A673 (cell line): ENCODE measurements at regions not wholly inside any gene's neighbourhood (a gene's known extent, or its start where the extent isn't known, plus 50 kb on each side); places are given as distances from the start of the nearest gene placed in this dataset.

Experiments used
- BruUV-seq: library from RNA; stranded (reverse); fragments of 400-500 nt; replicated peaks from 2 replicates; lab custom pipeline; 2021; lab: Mats Ljungman, UMichigan
- CTCF ChIA-PET: fragments of 300-600 bp; sonication (Branson Sonifier 250); formaldehyde crosslinking; loops from one replicate; lab custom pipeline; 2022; ENCODE audit warnings: antibody characterized with exemption; lab: Charles Lee
- POLR2A ChIA-PET: fragments of 300-600 bp; sonication (Branson Sonifier 250); formaldehyde crosslinking; loops from one replicate; lab custom pipeline; 2022; ENCODE audit warnings: antibody characterized with exemption; ENCODE audit not compliant: low non-redundant PET; lab: Charles Lee
- DNase-seq: peaks from one replicate; pipeline ENCODE4 v3.0.0-alpha.2; 2015; ENCODE audit warnings: low spot score
- H3K27ac ChIP-seq: fragments of 200-600 bp; sonication (generic); 2 replicates; pipeline ENCODE4 v1.5.1; 2016; ENCODE audit warnings: mixed run types, low read depth, mild to moderate bottlenecking, mixed read lengths, antibody characterized with exemption, low read length; ENCODE audit not compliant: poor library complexity, severe bottlenecking
- H3K27me3 ChIP-seq: fragments of 200-600 bp; sonication (generic); replicated peaks from 2 replicates; pipeline ENCODE4 v1.6.1; 2017; ENCODE audit warnings: mixed run types, low read depth, mild to moderate bottlenecking, mixed read lengths, antibody characterized with exemption, low read length; ENCODE audit not compliant: insufficient read depth, poor library complexity
- H3K36me3 ChIP-seq: fragments of 200-600 bp; sonication (generic); 2 replicates; pipeline ENCODE4 v1.6.1; 2016; ENCODE audit warnings: mixed run types, mild to moderate bottlenecking, mixed read lengths, antibody characterized with exemption, low read length; ENCODE audit not compliant: insufficient read depth, poor library complexity, severe bottlenecking
- H3K4me1 ChIP-seq: fragments of 200-600 bp; sonication (generic); 2 replicates; pipeline ENCODE4 v1.6.1; 2017; ENCODE audit warnings: mixed run types, mild to moderate bottlenecking, mixed read lengths, antibody characterized with exemption, low read length; ENCODE audit not compliant: insufficient read depth, poor library complexity, severe bottlenecking
- H3K4me3 ChIP-seq: fragments of 200-600 bp; sonication (generic); 2 replicates; pipeline ENCODE4 v1.5.1; 2016; ENCODE audit warnings: low read depth, mixed run types, mild to moderate bottlenecking, mixed read lengths, low read length; ENCODE audit not compliant: poor library complexity, severe bottlenecking
- H3K9me3 ChIP-seq: fragments of 200-600 bp; sonication (generic); 2 replicates; pipeline ENCODE4 v1.6.1; 2016; ENCODE audit warnings: mixed run types, low read depth, mild to moderate bottlenecking, mixed read lengths, antibody characterized with exemption, low read length; ENCODE audit not compliant: poor library complexity, severe bottlenecking
- EZH2 ChIP-seq: fragments of 200-600 bp; sonication (generic); IDR thresholded peaks from 2 replicates; pipeline ENCODE4 v1.6.1; 2017; ENCODE audit warnings: borderline replicate concordance, low read depth, mild to moderate bottlenecking, mixed read lengths, antibody characterized with exemption, low read length; ENCODE audit not compliant: poor library complexity, severe bottlenecking
- intact Hi-C: fragments of 100-400 bp; cut with micrococcal nuclease; formaldehyde crosslinking; loops from one replicate; pipeline ENCODE4 v1.10.0; 2022; ENCODE audit not compliant: unreplicated experiment
- TF ChIP-seq, protein P1 (sequence below): fragments of 300-800, 200-600 bp; sonication (generic); conservative IDR thresholded peaks from 2 replicates; pipeline ENCODE4 v1.5.1; 2017; ENCODE audit warnings: low read depth, mild to moderate bottlenecking, antibody characterized with exemption, low read length, moderate library complexity, mixed read lengths

DNA sequence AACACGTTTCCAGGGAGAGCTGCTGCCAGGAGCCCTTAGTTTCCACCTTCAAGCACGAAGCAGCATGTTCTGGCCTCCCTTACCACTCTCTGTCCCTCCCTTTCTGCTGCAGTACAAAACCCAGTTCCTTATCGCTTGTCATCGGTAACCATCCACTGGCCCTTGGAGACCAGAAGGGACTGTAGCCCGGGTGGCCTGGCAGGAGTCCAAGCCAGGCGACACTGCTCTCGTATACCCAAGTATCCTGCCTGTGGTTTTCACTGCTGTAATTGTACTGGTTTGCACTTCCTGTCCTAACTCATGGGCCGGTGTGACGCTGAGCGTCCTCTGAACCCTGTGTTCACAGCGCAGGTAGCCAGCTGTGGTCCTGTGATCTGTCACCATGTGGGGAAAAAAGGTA, 81.1 kb downstream of the MAF start:
- no peaks in the 10 kb centered on the region for H3K27me3 ChIP-seq
- H3K4me1 ChIP-seq, result no peaks in the 10 kb centered on the region
- DNase-seq, result no peak

DNA sequence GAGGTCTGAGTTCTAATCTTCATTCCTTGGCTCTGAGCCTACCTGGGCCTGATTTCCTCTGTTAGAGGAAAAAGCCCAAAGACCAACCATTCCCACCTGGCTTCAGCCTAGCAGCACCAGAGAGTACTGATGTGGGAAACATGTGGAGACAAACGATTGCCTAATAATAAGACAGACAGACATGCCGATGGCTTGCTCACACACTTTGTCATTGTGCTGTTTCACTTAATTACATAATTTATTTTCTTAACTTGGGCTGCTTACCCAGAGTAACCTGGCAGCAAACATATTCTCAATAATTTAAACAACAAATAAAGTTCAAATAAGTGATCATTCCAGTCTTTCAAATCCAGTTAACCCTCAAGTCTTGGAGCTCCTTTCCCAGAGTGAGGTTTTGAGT, 83.4 kb downstream of the MAF start:
- H3K27me3 ChIP-seq, result no peaks in the 10 kb centered on the region
- no peak overlapping the region for H3K27ac ChIP-seq
- H3K9me3 ChIP-seq, result no peaks in the 10 kb centered on the region
- no peaks in the 10 kb centered on the region for H3K36me3 ChIP-seq
- no peak for TF ChIP-seq EZH2
- TF ChIP-seq, protein P1, sequence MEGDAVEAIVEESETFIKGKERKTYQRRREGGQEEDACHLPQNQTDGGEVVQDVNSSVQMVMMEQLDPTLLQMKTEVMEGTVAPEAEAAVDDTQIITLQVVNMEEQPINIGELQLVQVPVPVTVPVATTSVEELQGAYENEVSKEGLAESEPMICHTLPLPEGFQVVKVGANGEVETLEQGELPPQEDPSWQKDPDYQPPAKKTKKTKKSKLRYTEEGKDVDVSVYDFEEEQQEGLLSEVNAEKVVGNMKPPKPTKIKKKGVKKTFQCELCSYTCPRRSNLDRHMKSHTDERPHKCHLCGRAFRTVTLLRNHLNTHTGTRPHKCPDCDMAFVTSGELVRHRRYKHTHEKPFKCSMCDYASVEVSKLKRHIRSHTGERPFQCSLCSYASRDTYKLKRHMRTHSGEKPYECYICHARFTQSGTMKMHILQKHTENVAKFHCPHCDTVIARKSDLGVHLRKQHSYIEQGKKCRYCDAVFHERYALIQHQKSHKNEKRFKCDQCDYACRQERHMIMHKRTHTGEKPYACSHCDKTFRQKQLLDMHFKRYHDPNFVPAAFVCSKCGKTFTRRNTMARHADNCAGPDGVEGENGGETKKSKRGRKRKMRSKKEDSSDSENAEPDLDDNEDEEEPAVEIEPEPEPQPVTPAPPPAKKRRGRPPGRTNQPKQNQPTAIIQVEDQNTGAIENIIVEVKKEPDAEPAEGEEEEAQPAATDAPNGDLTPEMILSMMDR, result no peak
- POLR2A ChIA-PET, result no interaction called here
- no peak overlapping the region for H3K4me3 ChIP-seq
- intact Hi-C loops, result no loop called here
- CTCF ChIA-PET, result no interaction called here
- no peak for DNase-seq
- BruUV-seq, result no TSS peak
- H3K4me1 ChIP-seq, result no peaks in the 10 kb centered on the region

More for the DNA sequence above, 81.1 kb downstream of the MAF start:
- Histone ChIP-seq H3K9me3 (no peaks in the 10 kb centered on the region), H3K4me3 (no peak overlapping the region), H3K36me3 (no peaks in the 10 kb centered on the region), H3K27ac (no peak overlapping the region)
- BruUV-seq, result no TSS peak
- intact Hi-C loops, result no loop called here
- CTCF ChIA-PET, result no interaction called here
- POLR2A ChIA-PET, result no interaction called here
- TF ChIP-seq EZH2, result no peak
- TF ChIP-seq, protein P1, result no peak

GRCh38 chr16:79510879-79511278, 89.7 kb downstream of the MAF start:
- Histone ChIP-seq H3K27ac (no peak overlapping the region), H3K36me3 (no peaks in the 10 kb centered on the region), H3K9me3 (no peaks in the 10 kb centered on the region), H3K4me3 (no peak overlapping the region), H3K4me1 (no peaks in the 10 kb centered on the region), H3K27me3 (no peaks in the 10 kb centered on the region)
- no TSS peak for BruUV-seq
- POLR2A ChIA-PET, result no interaction called here
- DNase-seq, result no peak
- no peak for TF ChIP-seq EZH2
- TF ChIP-seq, protein P1, result no peak
- intact Hi-C loops, result no loop called here
- CTCF ChIA-PET, result no interaction called here
